GM12874 (cell line): ENCODE measurements at regions not wholly inside any gene's neighbourhood (a gene's known extent, or its start where the extent isn't known, plus 50 kb on each side); places are given as distances from the start of the nearest gene placed in this dataset.

Source experiments
- TF ChIP-seq, protein P1 (sequence below): IDR thresholded peaks from 2 replicates; pipeline ENCODE4 v1.5.1; 2011; ENCODE audit warnings: low read depth, mild to moderate bottlenecking, control low read depth, low read length, moderate library complexity; ENCODE audit not compliant: insufficient read depth

DNA sequence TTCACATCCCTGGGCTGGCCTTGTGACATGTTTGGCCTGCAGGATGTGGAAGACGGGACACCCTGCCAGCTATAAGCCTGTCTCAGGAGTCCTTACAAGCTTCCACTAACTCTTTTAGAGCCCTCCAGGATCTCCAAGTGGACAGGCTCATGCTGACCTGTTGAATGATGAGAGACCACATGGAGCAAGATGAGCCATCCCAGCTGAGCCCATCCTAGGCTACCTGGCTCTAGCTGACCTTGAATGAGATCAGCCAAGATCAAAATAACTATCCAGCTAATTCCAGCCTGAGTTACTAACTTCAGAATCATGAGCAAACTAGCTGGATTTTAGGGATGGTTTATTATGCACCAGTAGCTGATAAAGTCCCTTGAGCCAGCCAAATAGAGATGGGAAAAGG lies 169.5 kb downstream of the TFAP2C start:
- TF ChIP-seq, protein P1, sequence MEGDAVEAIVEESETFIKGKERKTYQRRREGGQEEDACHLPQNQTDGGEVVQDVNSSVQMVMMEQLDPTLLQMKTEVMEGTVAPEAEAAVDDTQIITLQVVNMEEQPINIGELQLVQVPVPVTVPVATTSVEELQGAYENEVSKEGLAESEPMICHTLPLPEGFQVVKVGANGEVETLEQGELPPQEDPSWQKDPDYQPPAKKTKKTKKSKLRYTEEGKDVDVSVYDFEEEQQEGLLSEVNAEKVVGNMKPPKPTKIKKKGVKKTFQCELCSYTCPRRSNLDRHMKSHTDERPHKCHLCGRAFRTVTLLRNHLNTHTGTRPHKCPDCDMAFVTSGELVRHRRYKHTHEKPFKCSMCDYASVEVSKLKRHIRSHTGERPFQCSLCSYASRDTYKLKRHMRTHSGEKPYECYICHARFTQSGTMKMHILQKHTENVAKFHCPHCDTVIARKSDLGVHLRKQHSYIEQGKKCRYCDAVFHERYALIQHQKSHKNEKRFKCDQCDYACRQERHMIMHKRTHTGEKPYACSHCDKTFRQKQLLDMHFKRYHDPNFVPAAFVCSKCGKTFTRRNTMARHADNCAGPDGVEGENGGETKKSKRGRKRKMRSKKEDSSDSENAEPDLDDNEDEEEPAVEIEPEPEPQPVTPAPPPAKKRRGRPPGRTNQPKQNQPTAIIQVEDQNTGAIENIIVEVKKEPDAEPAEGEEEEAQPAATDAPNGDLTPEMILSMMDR = no peak

DNA sequence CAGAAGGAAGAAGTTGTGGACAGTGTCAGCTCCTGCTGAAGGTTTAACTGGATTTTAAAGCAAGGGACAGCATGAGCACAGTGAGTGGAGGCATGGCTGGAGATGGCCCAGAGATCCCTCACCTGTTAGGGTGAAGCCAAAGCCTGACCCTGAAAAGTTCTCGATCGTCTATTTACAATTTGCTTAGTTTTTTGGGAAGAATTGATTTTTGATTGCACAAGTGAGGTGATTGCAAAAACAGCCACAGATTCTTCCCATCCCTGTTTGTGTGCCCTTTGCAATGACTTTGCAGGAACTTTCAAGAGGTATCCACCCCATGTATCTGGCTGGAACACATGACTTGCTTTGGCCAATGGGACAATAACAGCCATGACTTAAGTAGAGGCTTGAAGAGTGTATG lies 170.1 kb downstream of the TFAP2C start:
- TF ChIP-seq, protein P1 = no peak

DNA sequence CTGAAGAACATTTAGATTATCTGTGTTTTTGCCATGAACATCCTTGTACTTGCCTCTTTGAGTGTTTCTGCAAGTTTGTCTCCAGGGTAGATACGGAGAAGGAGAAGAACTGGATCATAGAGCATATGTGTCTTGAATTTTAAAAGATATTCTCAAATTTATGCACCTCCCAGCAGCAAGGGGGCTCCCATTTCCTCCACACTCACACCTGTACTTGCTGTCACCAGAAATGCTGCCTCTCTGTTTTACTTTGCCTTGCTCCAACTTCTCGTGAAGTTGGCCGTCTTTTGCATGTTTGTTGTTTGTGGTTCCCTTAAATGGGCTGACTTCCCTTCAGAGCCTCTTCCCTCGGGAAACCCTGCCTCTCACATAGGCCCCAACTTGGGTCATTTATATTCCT lies 171.0 kb downstream of the TFAP2C start:
- TF ChIP-seq, protein P1 = no peak

DNA sequence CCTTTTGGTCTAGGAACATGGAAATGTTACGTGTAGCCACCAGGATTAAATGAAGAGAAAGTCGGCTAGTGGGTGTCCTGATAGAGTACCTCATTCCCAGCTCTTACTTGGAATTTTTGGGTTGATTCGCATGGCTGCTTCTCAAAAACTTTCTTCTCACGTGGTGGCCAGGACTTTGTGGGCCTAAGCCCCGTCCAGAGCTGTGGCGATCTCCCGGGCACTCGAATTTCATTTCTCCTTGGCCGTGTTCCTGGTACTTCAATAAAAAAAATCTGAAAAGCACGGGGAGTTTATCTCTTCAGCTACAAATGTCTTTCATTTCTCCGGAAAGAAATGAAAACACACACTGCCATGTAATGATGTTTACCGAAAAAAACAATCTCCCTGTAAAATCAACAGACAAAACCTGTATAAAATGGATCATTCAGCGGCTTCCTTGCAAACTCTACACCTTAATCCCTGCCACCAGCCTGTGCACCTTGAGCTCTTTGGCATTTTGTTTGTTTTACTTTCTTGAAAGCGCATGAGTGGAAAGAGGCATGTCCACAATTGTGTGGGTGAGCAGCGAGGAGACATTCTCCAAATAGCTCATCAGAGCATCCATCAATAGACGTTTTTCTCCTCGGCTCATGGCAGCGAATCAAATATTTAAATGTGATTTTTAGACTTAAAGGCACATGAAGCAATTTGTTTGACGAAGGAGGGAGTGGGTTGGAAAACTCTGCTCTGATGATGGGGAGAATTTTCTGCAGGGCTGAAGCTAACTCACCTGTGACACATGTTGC lies 173.1 kb downstream of the TFAP2C start:
- TF ChIP-seq, protein P1 = no peak

DNA sequence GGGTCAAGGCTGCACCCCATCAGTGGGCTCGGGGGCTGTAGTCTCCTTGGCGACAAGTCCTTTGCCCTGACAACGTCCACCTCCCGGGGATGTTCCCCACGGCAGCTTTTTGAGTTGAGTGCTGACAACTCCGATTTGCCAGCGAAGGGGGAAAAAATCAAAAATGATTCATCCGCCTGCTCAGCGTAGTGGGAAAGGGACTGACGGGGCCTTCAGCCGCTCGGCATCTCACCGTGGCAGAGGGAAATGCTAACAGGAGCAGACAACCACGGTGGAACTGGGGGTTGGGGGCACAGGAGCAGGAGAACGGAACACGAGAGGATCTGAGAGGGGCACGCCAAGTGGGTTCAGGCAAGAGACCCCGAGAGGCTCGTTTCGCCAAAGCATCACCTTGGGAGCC lies 173.7 kb downstream of the TFAP2C start:
- TF ChIP-seq, protein P1 = no peak

DNA sequence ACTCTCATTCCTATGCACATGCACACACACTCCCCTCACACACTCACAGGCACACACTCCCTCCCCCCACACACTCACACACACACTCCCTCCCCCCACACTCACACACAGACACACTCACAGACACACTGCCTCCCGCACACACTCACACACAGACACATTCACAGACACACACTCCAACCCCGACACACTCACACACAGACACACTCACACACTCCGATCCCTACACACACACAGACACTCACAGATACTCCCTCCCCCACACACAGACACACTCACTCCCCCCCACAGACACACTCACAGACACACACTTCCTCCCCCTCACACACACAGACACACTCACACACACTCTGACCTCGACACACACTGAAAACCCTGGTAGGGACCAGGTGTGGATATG lies 176.2 kb downstream of the TFAP2C start:
- TF ChIP-seq, protein P1 = no peak

DNA sequence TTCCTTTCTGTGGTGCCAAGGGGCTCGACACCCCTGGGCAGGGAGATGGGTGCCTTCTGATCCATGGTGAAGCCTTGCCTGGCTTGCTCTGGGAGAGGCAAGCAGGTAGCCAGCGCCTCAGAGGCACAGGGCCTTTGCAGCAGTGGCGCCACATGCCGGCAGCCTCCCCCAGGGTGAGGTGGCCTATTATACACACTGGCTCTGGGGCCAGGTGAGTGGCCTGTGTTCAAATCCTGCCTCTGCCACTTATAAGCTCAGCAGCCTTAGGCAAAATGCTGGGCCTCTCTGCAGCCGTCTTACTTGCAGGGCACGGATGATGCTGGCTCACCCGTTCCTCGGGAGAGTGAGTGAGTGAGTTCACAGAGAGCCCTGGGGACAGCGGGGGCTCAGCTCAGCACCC lies 176.9 kb downstream of the TFAP2C start:
- TF ChIP-seq, protein P1 = no peak
